ENCODE measurements at regions not wholly inside any gene's neighbourhood (a gene's known extent, or its start where the extent isn't known, plus 50 kb on each side); places are given as distances from the start of the nearest gene placed in this dataset.
"Not testable (repeated sequence)": the region's sequence is repeated elsewhere in the genome, so short reads cannot be mapped to it uniquely, and the experiment has no call there.

DNA sequence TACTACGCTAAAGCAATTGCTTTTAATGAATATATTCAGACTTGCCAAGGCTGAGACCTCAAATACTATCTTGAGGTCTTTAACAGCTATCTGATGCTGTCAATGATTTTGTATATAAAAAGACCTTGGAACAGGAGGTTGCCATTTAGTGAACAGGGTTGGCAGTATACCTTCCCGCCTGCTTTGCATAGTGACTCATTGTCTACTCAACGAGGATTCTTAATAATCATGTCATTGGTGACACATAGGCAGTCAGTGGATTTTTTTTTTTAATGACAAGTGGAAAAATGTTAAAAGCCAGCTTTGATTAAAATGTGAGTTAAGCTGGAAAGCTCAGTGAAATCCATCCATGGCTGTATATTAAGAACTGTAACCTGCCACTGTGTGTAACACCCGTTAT lies 164.0 kb downstream of the ASMT start:
- DNase-seq (ENCODE audit: low read depth) = no peak

DNA sequence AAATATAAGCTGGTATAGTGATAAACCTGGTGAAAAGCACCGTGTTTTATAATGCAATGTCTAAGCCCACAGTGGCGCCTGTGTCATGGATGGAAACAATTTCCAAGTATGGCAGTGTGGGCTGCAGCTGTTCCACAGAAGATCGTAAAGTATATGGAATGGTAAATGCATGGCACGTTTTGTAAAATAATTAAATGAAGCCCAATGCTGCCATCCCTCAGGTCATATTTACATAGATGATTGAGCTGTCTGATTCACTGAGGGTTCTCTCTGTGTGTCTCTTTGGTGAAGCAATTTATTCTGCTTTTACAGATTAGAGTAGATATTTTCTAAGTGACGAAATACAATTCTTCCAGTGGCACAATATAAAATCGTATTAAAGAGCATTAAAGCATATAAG lies 164.8 kb downstream of the ASMT start:
- no peak for DNase-seq (ENCODE audit: low read depth)

DNA sequence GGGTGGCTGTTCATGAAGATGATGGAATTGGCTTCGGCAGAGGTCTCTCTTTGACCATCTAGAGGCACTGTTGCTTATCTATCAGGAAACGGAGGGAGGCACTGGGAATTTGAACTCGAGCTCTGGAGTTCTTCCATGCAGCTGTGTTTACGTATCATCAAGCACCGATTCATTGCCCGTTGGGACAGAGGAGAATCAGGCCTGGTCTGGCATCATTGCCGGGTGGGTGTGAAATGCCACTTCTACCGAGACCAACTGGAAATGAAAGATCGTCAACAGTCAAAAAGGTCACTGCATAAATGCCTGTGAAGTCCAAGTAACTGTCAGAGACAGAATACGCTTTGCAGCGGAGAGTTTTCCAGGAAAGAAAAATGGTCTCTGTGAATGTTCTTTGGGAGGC lies 166.9 kb downstream of the ASMT start:
- DNase-seq (ENCODE audit: low read depth) = no peak

DNA sequence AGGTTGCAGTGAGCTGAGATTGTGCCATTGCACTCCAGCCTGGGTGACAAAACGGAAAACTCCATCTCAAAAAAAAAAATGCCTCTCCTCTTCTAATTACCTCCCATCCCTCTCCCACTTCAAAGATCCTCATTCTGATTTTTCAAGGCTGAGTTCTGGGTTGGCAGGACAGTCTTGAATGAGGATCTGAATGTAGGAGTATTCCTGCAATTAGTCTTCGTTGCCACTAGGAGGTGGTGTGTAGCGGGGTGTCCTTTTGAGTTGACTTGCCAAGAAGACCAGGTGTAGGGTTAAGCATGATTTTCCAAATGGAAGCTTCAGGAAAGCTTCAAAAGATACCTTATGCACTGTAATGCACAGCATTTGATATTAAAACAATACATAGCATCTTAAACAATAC lies 169.9 kb downstream of the ASMT start:
- no peak for DNase-seq (ENCODE audit: low read depth)

DNA sequence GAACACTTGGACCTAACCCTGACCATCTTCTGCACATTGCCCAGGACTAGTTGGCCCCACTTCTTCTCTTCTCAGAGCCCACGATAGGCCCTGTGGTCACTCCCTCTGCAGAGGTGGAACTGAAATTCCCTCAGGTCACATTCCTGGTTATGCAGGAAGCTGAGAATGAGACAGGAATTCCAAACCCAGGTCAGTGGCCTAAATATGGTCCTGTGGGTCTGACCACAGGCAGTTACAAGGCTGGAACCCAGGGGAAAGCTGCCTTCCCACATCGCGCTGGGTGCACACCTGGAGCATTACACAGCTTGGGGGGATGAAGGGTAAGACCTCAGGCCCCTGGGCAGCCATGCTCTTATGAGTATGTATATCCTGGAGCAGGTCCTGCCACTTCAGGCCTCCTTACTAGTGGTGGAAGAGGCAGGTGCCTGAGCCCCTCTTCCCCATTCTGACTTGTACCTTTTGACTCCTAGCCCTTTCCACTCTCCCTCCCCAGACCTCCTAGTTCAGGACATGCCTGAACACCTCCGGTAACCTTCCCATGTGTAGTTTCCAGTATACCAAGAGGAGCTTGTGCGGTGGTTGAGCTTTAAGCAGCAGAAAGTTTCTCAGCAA lies 173.5 kb downstream of the ASMT start:
- no peak for DNase-seq (ENCODE audit: low read depth)

DNA sequence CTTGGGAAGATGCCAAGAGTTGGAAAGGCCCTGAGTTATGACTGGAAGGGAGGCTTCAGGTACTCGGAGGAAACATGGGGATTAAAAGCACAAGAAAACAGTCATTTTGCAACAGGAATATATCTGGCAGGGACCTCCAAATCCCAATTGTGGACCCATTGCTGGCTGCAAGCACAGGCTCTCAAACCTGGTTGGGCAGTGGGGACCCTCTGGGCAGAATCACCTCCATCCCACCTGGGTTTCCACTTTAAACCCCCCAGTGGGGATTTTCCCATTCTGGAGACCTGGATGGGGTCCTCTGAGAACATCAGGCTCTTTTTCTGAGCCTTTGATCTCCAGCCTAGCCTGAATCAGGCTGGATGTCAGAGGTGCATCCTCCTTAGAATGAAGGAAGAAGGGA lies 177.8 kb downstream of the ASMT start:
- DNase-seq (ENCODE audit: low read depth) = no peak

DNA sequence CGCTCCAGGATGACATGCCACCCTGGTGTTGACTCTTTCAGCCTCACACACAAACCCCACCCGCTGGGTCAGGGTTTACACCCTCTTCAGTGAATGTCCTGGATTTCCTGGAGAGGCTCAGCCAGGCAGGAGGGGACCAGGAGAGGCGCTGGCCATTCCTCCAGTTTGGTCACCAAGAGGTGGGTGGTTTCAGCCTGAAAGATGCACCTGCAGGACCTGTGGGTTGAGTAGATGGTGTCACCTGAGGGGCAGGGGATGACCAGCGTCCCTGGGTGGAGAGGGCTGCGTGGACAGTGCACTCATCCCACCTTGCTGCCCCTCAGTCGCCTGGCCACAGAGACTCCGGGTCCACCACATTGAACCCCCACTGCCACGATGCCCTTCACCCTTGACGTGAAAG lies 179.7 kb downstream of the ASMT start:
- no peak for DNase-seq (ENCODE audit: low read depth)

DNA sequence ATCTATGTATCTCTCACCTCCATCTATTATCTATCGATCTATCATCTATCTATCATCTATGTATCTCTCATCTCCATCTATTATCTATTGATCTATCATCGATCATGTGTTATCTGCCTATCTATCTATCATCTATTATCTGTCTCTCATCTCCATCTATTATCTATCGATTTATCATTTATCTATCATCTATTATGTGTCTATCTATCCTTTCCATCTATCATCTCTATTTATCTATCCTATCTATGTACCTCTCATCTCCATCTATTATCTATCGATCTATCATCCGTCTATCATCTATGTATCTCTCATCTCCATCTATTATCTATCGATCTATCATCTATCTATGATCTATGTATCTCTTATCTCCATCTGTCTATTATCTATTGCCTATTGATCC lies 188.1 kb downstream of the ASMT start:
- DNase-seq (ENCODE audit: low read depth) = no peak

DNA sequence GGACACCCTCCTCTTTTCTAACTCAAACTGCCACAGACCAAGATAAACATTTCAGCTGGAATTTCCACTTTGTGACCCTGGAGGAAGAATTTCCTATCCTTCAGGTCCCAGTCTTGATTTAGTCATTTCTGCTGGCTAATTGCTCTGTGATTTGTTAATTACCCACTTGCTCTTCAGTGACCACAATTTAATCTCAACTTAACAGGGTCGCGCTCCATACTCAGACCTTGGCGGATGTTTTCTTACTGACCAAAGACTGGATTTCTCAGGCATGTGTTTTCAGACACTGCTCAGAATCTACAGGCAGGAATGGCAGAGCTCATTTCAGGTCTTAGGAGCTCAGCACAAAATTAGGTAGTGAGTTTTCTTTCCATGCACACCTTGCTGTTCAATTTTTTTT lies 188.9 kb downstream of the ASMT start:
- no peak for DNase-seq (ENCODE audit: low read depth)

DNA sequence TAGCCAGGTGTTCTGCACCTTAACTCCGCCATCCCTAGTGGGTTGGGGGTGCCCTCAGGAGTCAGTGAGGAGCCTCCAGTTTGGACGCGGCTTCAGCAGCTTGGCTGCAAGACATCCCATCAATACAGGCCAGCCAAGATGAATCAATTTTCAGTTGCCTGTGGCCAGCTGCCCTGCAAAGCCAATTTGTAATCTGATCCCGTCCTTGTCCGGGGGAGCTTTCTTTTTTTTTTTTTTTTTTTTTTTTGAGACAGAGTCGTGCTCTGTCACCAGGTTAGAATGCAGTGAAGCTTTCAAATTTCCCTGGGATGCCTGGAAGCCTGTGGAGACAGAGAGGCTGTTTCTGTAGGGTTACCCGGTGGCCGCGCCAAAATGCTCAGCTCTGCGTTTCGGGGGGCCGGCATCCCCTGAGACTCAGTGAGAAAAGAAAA lies 192.5 kb downstream of the ASMT start:
- DNase-seq (ENCODE audit: low read depth) = no peak

DNA sequence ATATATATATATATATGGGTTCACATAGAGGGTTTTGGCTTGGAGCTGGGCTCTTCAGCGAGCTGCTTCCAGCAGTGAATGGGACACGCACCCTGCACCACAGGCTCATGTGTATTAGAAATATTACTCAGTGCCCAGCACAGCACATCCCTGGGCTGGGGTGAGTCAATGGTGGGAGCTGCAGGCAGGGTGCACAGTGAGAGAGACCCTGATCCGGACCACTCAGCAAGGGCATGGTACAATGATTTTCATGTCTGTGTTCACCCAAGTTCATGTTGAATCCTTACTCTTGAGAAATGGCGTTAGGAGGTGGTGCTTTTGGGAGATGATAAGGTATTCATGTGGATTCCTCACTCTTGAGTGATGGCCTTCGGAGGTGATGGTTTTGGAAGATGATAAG lies 194.7 kb downstream of the ASMT start:
- DNase-seq (ENCODE audit: low read depth) = no peak

DNA sequence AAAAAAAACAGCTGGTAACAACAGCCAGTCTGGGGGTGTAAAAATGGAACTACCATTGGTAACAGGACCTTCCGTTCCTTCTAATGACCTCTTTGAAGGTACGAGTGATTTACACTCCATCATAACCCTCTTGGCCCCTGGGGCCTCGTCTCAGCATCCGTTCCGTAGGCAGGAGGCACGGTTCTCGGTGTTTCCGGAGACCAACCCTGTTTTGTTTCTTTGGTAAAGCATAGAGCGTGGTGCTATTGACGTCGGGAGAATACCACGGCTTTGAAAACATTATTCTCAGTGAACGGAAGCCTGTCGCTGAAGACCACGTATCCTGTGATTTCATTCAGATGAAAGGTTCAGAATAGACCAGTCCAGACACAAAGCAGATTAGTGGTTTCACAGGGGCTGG lies 198.9 kb downstream of the ASMT start:
- DNase-seq (ENCODE audit: low read depth) = no peak

DNA sequence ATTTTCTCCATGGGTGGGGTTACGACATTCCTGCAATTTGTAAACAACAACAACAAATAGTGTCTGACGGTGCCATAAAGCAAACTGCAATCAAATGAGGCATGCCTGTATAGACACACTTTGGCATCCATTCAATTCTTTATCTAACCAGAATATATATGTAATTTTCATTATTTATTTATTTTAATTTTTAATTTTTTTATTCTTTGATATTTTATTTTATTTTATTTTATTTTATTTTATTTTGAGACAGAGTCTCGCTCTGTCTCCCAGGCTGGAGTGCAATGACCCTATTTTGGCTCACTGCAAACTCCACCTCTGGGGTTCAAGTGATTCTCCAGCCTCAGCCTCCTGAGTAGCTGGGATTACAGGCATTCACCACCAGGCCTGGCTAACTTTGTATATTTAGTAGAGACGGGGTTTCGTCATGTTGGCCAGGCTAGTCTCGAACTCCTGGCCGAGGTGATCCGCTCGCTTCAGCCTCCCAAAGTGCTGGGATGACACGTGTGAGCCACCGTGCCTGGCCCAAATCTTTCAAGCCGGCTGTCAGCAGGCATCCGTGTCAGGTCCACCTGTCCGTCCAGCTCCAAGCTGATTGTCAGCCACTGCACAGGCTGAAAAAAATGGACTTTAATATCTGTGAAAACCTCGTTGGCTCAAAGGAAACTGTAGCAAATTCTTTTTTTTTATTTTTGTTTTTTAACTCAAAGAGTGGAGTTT lies 200.8 kb downstream of the ASMT start:
- DNase-seq (ENCODE audit: low read depth) = no peak

DNA sequence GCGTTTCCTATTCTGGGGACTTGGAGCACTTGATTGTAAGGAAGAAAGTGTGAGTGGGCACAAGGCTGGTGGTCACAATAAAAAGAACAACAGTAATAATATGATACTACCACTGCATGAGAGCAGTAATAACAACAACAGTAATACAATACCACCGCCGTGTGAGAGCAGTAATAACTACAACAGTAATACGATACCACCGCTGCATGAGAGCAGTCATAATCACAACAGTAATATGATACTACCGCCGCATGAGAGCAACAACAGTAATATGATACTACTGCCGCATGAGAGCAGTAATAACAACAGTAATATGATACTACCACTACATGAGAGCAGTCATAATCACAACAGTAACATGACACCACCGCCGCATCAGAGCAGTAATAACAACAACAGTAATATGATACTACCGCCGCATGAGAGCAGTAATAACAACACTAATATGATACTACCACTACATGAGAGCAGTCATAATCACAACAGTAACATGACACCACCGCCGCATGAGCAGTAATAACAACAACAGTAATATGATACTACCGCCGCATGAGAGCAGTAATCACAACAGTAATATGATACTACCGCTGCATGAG lies 201.6 kb downstream of the ASMT start:
- DNase-seq (ENCODE audit: low read depth) = not testable (repeated sequence)

DNA sequence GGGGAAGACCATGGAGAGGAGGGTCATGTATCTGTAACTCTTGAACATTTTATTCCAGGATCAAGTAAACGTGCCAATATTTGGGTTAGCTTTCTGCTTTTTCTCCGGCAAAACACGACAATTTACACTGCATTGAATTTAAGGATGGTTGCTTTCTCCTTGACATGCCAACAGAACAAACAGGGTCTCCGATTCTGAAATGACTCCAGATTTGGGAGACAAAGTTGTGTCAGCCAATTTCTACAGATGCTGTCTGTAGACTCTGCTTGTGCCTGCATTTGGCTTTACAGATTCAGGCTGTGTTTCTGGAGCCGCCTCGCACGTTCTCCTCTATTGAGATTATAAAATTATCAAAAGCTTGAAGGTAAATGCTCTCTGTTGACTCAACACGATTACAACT lies 207.0 kb downstream of the ASMT start:
- no peak for DNase-seq (ENCODE audit: low read depth)

DNA sequence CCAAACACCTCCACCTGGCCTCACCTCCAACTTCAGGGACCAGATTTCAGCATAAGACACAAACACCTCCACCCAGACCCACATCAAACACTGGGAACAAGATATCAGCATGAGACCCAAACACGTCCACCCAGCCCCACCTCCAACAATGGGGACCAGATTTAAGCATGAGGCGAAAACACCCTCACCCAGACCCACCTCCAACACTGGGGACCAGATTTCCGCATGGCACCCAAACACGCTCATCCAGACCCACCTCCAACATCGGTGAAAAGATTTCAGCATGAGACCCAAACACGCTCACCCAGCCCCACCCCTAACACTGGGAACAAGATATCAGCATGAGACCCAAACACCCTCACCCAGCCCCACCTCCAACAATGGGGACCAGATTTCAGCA lies 210.0 kb downstream of the ASMT start:
- no peak for DNase-seq (ENCODE audit: low read depth)

DNA sequence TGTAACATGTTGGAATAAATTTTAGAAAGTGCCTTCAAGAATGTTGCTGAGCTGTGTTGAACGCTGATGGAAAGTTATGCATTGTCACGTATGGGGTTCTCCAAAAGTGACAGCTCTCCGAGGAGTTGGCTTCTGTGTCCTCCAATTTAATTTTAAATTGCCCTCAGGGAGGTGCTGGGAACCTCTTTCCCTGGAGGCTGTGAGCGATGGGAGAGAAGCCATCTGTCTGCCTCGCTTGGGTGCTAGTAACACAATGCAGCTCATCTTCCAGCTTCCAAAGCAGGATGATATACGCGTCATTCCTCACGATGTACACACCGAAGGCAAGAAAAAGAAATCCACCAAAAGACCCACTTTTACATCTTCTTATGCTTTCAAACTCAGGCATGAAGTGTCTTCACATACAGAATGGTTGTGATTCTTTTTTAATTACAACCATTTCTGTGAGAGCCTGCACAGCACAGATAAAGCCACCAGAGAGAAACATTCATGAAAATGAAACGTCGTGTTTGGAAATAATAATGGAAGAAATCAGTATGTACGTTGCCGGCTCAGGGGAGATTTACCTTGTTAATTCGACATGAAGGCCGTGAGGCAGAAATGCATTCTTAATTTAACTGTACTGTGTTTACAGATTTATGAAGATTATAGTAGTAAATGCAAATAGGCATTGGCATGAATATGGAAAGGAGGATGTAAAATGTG lies 218.9 kb downstream of the ASMT start:
- DNase-seq (ENCODE audit: low read depth) = no peak

DNA sequence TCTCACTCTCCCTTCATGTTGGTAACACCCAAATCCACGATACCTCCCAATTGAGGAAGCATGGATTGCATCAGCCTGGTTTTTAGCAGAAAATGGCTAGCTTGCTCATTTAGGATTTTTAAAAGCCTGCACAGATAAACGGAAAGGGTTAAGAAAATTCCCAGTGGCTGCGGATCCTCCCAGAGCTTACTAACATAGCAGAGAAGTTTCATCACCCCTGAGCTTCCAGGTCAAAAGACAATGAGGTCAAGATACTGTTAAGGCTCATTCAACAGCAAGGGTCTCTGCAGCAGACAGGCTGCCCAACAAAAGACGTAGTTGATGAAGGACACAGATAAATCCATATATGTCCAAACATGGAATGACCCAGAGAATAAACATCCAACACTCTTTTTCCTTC lies 220.2 kb downstream of the ASMT start:
- DNase-seq (ENCODE audit: low read depth) = no peak

DNA sequence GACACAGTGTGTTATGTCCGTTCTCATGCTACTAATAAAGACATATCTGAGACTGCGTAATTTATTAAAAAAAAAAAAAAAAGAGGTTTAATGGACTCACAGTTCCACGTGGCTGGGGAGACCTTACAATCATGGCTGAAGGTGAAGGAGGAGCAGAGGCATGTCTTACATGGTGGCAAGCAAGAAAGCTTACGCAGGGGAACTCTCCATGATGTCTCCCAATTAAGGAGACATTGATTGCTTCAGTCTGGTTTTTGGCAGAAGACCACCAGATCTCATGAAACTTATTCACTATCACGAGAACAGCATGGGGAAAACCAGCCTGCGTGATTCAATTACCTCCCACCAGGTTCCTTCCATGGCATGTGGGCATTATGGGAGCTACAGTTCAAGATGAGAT lies 221.8 kb downstream of the ASMT start:
- DNase-seq (ENCODE audit: low read depth) = no peak

DNA sequence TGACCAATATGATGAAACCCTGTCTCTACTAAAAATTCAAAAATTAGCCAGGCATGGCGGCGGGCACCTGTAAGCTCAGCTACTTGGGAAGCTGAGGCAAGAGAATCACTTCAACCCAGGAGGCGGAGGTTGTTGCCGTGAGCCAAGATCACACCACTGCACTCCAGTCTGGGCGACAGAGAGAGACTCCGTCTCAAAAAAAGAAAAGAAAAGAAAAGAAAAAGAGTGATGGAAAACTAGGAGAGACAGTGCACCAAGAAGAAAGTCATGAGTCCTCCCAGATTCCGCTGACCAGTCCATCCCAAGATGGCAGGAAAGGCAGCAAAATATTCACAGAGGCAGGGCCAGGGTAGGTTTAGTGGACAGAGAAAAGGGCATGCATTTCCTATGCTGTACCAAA lies 226.9 kb downstream of the ASMT start:
- DNase-seq (ENCODE audit: low read depth) = no peak

DNA sequence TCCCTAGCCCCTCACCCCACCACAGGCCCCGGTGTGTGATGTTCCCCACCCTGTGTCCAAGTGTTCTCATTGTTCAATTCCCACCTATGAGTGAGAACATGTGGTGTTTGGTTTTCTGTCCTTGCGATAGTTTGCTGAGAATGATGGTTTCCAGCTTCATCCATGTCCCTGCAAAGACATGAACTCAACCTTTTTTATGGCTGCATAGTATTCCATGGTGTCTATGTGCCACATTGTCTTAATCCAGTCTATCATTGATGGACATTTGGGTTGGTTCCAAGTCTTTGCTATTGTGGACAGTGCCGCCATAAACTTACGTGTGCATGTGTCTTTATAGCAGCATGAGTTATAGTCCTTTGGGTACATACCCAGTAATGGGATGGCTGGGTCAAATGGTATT lies 232.1 kb downstream of the ASMT start:
- DNase-seq (ENCODE audit: low read depth) = not testable (repeated sequence)

DNA sequence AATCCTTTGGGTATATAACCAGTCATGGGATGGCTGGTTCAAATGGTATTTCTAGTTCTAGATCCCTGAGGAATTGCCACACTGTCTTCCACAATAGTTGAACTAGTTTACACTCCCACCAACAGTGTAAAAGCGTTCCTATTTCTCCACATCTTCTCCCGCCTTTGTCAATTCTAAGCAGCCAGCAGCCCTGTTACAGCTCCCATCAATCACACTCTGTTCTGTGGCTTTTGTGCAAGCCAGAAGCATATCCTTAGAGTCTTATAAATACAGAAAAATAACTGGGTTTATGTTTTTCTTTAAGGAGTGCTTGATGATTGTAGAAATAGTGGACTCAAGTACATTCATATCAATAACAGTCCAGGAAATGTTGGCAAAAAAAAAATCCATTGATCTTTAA lies 232.9 kb downstream of the ASMT start:
- not testable (repeated sequence) for DNase-seq (ENCODE audit: low read depth)

DNA sequence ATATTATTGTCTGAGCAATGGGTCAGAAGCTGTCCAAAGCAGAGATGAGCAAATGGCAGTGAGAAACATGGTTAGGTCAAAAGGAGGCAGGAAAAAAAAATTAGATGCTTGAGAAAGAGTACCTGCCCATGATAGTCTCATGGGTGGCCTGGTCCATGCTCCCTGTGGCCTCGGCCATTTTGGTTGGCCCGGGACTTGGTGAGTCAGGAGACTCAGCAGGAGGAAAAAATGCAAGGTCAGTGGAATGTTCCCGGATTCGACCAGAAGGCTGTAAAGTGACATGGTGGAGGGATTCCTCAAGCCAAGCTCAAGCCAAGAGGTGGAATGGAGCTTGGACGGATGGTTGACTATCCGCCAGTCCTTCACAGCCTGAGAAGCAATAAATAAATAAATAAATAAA lies 236.7 kb downstream of the ASMT start:
- no peak for DNase-seq (ENCODE audit: low read depth)

Measured in fibroblast of gingiva (primary cell).